ENCODE measurements at regions not wholly inside any gene's neighbourhood (a gene's known extent, or its start where the extent isn't known, plus 50 kb on each side); places are given as distances from the start of the nearest gene placed in this dataset.

DNA sequence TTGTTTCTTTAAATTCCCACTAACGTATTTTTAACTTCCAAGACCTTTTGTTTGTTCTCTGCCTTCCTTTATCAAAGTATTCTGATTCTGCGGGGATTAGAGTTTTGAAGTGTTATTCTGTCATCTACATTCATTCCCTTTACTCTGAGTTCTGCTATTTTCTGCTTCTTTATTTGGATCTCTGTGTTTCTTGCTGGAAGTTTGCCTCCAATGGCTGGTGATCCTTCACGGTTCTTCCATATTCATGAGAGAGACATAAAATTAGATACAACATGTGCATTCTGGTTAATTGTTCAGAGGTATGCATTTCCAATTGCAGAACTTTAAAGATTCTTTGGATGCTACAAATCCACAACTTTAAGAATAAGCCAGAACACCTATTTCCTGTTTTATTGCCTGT is 244.7 kb upstream of the ADARB2 start:
- TF ChIP-seq, protein P1, sequence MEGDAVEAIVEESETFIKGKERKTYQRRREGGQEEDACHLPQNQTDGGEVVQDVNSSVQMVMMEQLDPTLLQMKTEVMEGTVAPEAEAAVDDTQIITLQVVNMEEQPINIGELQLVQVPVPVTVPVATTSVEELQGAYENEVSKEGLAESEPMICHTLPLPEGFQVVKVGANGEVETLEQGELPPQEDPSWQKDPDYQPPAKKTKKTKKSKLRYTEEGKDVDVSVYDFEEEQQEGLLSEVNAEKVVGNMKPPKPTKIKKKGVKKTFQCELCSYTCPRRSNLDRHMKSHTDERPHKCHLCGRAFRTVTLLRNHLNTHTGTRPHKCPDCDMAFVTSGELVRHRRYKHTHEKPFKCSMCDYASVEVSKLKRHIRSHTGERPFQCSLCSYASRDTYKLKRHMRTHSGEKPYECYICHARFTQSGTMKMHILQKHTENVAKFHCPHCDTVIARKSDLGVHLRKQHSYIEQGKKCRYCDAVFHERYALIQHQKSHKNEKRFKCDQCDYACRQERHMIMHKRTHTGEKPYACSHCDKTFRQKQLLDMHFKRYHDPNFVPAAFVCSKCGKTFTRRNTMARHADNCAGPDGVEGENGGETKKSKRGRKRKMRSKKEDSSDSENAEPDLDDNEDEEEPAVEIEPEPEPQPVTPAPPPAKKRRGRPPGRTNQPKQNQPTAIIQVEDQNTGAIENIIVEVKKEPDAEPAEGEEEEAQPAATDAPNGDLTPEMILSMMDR (conservative IDR thresholded peaks at IDR 0.05; ENCODE audit: low read depth, low read length): no peak
- H3K4me3 ChIP-seq (ENCODE audit: low read depth, low read length): no peak overlapping the region
- no peak for DNase-seq (ENCODE audit: low read depth)

DNA sequence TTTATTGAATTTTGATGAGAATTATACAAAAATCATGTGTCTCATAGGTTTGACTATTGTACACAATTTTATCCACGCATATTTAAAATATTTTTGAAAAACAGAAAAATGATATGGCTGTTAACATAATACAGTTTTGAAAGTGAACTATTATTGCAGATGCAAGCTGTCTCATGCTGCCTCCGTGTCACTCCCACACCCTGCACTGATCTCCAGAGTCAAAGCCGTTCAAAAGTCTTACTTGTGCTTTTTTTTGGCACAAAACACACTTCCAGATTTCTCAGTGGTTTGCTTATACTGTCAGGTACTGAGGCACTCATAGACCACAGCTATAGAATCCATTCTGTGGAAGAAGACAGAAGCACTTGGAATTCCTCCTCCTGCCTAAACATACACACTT is 243.1 kb upstream of the ADARB2 start:
- TF ChIP-seq, protein P1 (conservative IDR thresholded peaks at IDR 0.05; ENCODE audit: low read depth, low read length): no peak
- no peak overlapping the region for H3K4me3 ChIP-seq (ENCODE audit: low read depth, low read length)
- DNase-seq (ENCODE audit: low read depth): no peak

DNA sequence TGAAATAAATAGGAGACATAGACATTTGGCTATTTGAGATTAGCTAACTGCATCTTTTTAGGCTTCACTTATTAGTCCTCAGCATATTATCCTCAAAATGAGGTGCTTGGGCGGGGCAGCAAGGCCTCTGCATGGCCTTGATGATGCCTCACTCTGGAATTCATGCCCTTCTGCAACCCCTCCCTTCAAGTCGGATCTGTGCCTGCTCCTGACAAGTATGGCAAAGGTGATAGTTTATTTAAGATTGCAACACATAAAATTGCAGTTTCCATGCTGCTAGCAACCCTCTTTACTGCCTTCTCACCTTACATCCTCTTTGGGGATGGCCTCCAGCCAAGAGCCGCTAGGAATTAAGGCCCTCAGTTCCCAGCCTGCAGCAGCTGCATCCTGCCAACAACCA is 241.3 kb upstream of the ADARB2 start:
- DNase-seq (ENCODE audit: low read depth): no peak
- H3K4me3 ChIP-seq (ENCODE audit: low read depth, low read length): no peak overlapping the region
- TF ChIP-seq, protein P1 (conservative IDR thresholded peaks at IDR 0.05; ENCODE audit: low read depth, low read length): no peak

DNA sequence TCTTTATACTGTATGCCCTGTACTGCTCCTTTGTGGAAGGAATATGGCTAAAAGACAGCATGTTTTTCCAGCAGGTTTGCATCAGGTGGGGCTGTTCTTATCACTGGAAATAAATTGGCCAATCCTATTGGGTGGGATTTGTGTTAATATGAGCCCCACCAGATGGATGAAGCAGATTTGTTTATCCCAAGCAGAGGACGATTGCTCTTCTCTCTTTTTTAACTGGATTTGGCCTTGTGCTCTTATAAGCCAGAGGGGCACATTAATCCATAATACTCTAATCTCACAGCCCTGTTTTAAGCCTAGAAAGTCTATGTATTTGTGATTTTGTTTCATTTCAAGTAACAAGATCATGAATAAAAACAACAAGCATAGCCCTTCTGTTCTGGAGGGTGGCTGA is 240.1 kb upstream of the ADARB2 start:
- DNase-seq (ENCODE audit: low read depth): no peak
- TF ChIP-seq, protein P1 (conservative IDR thresholded peaks at IDR 0.05; ENCODE audit: low read depth, low read length): no peak
- H3K4me3 ChIP-seq (ENCODE audit: low read depth, low read length): no peak overlapping the region

DNA sequence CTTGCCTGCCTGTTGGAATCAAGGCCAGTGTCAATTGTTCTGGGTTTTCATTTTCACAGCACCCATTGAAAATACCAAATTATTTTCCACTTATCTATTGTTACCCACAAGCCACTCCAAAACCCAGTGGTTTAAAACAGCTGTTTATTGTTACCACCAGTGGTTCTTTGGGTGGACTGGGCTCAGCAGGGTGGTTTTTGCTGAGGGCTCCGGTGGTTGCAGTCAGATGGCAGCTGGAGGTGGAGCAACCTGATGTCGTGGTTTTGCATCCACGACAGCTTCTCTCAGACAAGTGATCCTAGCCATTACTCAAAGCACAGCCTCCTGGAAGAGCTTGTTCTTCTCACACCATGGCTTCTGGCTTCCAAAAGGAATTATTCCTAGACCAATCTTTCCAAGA is 235.1 kb upstream of the ADARB2 start:
- TF ChIP-seq, protein P1 (conservative IDR thresholded peaks at IDR 0.05; ENCODE audit: low read depth, low read length): no peak
- no peak for DNase-seq (ENCODE audit: low read depth)
- H3K4me3 ChIP-seq (ENCODE audit: low read depth, low read length): no peak overlapping the region

DNA sequence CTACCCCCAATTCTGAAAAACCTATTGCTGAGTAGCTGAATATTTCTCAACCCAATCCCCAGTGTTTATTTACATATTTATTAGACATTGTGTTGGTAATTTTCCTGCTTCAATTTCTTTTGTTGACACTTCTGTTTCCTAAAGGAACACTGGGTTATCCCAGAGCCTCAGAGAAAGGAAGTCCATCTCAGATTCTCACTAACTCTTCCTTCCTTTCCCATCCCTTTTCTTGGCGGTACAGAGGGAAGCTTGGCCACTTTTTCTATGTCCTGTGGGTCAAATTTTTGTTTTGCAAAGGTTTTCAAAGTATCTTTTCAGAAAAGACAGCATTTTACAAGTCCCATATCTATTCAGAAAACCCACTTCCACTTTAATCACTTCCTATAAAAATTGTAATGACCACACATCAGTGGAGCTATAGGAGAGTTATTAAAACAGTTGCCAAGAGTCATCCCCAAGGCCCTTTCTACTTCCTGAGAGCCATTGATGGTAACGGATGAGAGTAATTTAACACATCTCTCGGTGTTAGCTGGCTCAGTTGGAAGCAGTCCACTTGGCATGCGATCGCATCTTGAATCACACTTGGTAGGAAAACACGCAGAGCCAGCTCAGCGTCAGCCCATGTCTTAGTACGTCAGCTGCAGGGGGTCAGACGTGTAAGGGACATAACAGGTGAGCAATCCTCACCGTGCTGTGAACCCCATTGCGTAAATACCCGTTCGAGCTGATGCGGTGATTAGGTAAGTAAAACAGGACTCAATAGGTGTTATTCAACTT is 231.1 kb upstream of the ADARB2 start:
- no peak overlapping the region for H3K4me3 ChIP-seq (ENCODE audit: low read depth, low read length)
- DNase-seq (ENCODE audit: low read depth): no peak
- TF ChIP-seq, protein P1 (conservative IDR thresholded peaks at IDR 0.05; ENCODE audit: low read depth, low read length): no peak
